H1 (cell line): ENCODE measurements at regions not wholly inside any gene's neighbourhood (a gene's known extent, or its start where the extent isn't known, plus 50 kb on each side); places are given as distances from the start of the nearest gene placed in this dataset.

Source experiments
- CTCF ChIA-PET: fragments of 300-600 bp; sonication (Branson Sonifier 250); formaldehyde crosslinking; loops from one replicate; lab custom pipeline; 2021; ENCODE audit not compliant: partially characterized antibody; lab: Charles Lee
- POLR2A ChIA-PET: fragments of 300-600 bp; sonication (Branson Sonifier 250); formaldehyde crosslinking; loops from one replicate; lab custom pipeline; 2021; ENCODE audit warnings: inconsistent platforms; ENCODE audit not compliant: partially characterized antibody; lab: Charles Lee
- DNase-seq, 2 experiments: peaks; one replicate each; pipeline versions ENCODE4 v3.0.0 to v3.0.0-alpha.2; 2010 to 2022; ENCODE audit warnings: low spot score in 2 of 2, low read depth in 1 of 2, mixed read lengths in 1 of 2
- FAIRE-seq: peaks from 2 replicates; lab custom pipeline; 2011; peaks lifted over from hg19 to GRCh38; lab: Jason Lieb, UNC
- H2AFZ ChIP-seq: 2 replicates; pipeline ENCODE4 v1.8.1; 2012; ENCODE audit warnings: low read length, inconsistent platforms
- H2AK5ac ChIP-seq: 2 replicates; pipeline ENCODE4 v1.6.1; 2013; ENCODE audit warnings: low read depth, low read length
- H2BK120ac ChIP-seq: replicated peaks from 2 replicates; pipeline ENCODE3; 2013; ENCODE audit warnings: low read depth, low read length, inconsistent platforms
- H2BK12ac ChIP-seq: 2 replicates; pipeline ENCODE4 v1.6.1; 2013; ENCODE audit warnings: low read depth, low read length
- H2BK15ac ChIP-seq: 2 replicates; pipeline ENCODE4 v1.6.1; 2013; ENCODE audit warnings: low read length
- H2BK20ac ChIP-seq: 2 replicates; pipeline ENCODE4 v1.6.1; 2013; ENCODE audit warnings: low read length
- H2BK5ac ChIP-seq: 2 replicates; pipeline ENCODE4 v1.6.1; 2013; ENCODE audit warnings: low read depth, low read length
- H3K14ac ChIP-seq: 2 replicates; pipeline ENCODE4 v1.6.1; 2013; ENCODE audit warnings: inconsistent platforms; ENCODE audit not compliant: insufficient read length
- H3K18ac ChIP-seq: 2 replicates; pipeline ENCODE4 v1.6.1; 2013; ENCODE audit warnings: low read length; ENCODE audit errors: extremely low read depth
- H3K23ac ChIP-seq: 2 replicates; pipeline ENCODE4 v1.6.1; 2013; ENCODE audit warnings: inconsistent platforms; ENCODE audit not compliant: insufficient read length
- H3K23me2 ChIP-seq: 2 replicates; pipeline ENCODE4 v1.6.1; 2013; ENCODE audit warnings: low read depth, low read length
- H3K27ac ChIP-seq: 2 replicates; pipeline ENCODE4 v1.6.1; 2011; ENCODE audit warnings: low read depth, low read length, inconsistent platforms
- H3K27me3 ChIP-seq, 4 experiments: replicated peaks in 1 of 4; 1 replicate in 1 of 4; 2 replicates in 3 of 4; pipeline versions ENCODE4 v1.6.1 to v1.8.1; 2011 to 2013; ENCODE audit warnings: low read length in 3 of 4, mild to moderate bottlenecking in 3 of 4, inconsistent platforms in 2 of 4, mixed read lengths in 2 of 4, moderate library complexity in 1 of 4; ENCODE audit not compliant: control insufficient read depth in 3 of 4, insufficient read depth in 3 of 4; ENCODE audit errors: extremely low read depth in 1 of 4
- H3K36me3 ChIP-seq, 4 experiments: 2 replicates each; pipeline versions ENCODE4 v1.6.1 to v1.8.1; 2011 to 2013; ENCODE audit warnings: mild to moderate bottlenecking in 4 of 4, low read length in 3 of 4, moderate library complexity in 2 of 4, control low read depth in 1 of 4, inconsistent platforms in 1 of 4; ENCODE audit not compliant: insufficient read depth in 4 of 4, control insufficient read depth in 2 of 4
- H3K4ac ChIP-seq: replicated peaks from 2 replicates; pipeline ENCODE3; 2013; ENCODE audit warnings: low read length, low read depth, mixed read lengths, inconsistent platforms; ENCODE audit not compliant: insufficient read length
- H3K4me1 ChIP-seq, 4 experiments: replicated peaks in 1 of 4; 1 replicate in 1 of 4; 2 replicates in 3 of 4; pipeline versions ENCODE4 v1.6.1 to v1.8.1; 2011 to 2013; ENCODE audit warnings: low read length in 3 of 4, inconsistent platforms in 2 of 4, mixed read lengths in 1 of 4; ENCODE audit not compliant: insufficient read depth in 4 of 4, control insufficient read depth in 3 of 4
- H3K4me2 ChIP-seq, 2 experiments: 2 replicates each; pipeline versions ENCODE4 v1.6.1 to v1.8.1; 2011 to 2013; ENCODE audit warnings: low read depth in 2 of 2, low read length in 2 of 2, control low read depth in 1 of 2, inconsistent platforms in 1 of 2, mild to moderate bottlenecking in 1 of 2; ENCODE audit not compliant: insufficient read depth in 1 of 2
- H3K4me3 ChIP-seq, 4 experiments: fragments of 200-600, 300-600 bp in 1 of 4; sonication (generic), shearing (Covaris generic), sonication (Bioruptor Twin) in 1 of 4; 2 replicates each; pipeline versions ENCODE4 v1.5.1 to v1.8.1; 2011 to 2016; ENCODE audit warnings: low read length in 4 of 4, low read depth in 3 of 4, control low read depth in 2 of 4, inconsistent platforms in 2 of 4, mild to moderate bottlenecking in 2 of 4, mixed read lengths in 1 of 4, moderate library complexity in 1 of 4; ENCODE audit not compliant: insufficient read depth in 2 of 4; ENCODE audit errors: extremely low read depth in 1 of 4
- H3K56ac ChIP-seq: replicated peaks from 2 replicates; pipeline ENCODE3; 2013; ENCODE audit warnings: low read depth, mild to moderate bottlenecking, mixed read lengths, low read length, inconsistent platforms; ENCODE audit not compliant: insufficient read length
- H3K79me1 ChIP-seq: 2 replicates; pipeline ENCODE4 v1.6.1; 2013; ENCODE audit warnings: low read depth, low read length, control low read depth
- H3K79me2 ChIP-seq, 2 experiments: 2 replicates each; pipeline versions ENCODE4 v1.6.1 to v1.8.1; 2012 to 2013; ENCODE audit warnings: low read length in 2 of 2, mild to moderate bottlenecking in 2 of 2, inconsistent platforms in 1 of 2; ENCODE audit not compliant: insufficient read depth in 2 of 2, control insufficient read depth in 1 of 2
- H3K9ac ChIP-seq, 4 experiments: replicated peaks in 1 of 4; 1 replicate in 1 of 4; 2 replicates in 3 of 4; pipeline versions ENCODE4 v1.6.1 to v1.8.1; 2011 to 2013; ENCODE audit warnings: low read depth in 3 of 4, low read length in 3 of 4, control low read depth in 2 of 4, mild to moderate bottlenecking in 2 of 4, moderate library complexity in 2 of 4, inconsistent platforms in 1 of 4; ENCODE audit errors: extremely low read depth in 1 of 4
- H3K9me3 ChIP-seq, 2 experiments: 2 replicates each; pipeline versions ENCODE4 v1.6.1 to v1.8.1; 2012 to 2013; ENCODE audit warnings: mild to moderate bottlenecking in 2 of 2, moderate library complexity in 2 of 2, control low read depth in 1 of 2, inconsistent platforms in 1 of 2, low read depth in 1 of 2, low read length in 1 of 2, mixed read lengths in 1 of 2; ENCODE audit not compliant: insufficient read depth in 2 of 2
- H4K20me1 ChIP-seq, 2 experiments: replicated peaks in 1 of 2; 2 replicates each; pipeline versions ENCODE3 to v1.8.1; 2011 to 2013; ENCODE audit warnings: inconsistent platforms in 2 of 2, low read length in 2 of 2, mild to moderate bottlenecking in 1 of 2; ENCODE audit not compliant: insufficient read depth in 2 of 2, control insufficient read depth in 1 of 2
- H4K5ac ChIP-seq: 2 replicates; pipeline ENCODE4 v1.6.1; 2013; ENCODE audit warnings: low read length, low read depth, mixed read lengths, inconsistent platforms; ENCODE audit not compliant: insufficient read length
- H4K8ac ChIP-seq: 2 replicates; pipeline ENCODE4 v1.8.0; 2013; ENCODE audit warnings: mild to moderate bottlenecking, moderate library complexity, low read length, inconsistent platforms; ENCODE audit not compliant: insufficient read depth; ENCODE audit errors: extremely low read depth
- H4K91ac ChIP-seq: replicated peaks from 2 replicates; pipeline ENCODE3; 2013; ENCODE audit warnings: low read length, mixed read lengths, inconsistent platforms; ENCODE audit not compliant: insufficient read length
- CBX5 ChIP-seq: fragments of 300-800, 300-1000 bp; sonication (generic); IDR thresholded peaks from 2 replicates; pipeline ENCODE4 v1.7.1; 2016; ENCODE audit warnings: antibody characterized with exemption, low read length, low read depth
- CREB1 ChIP-seq: IDR thresholded peaks from 2 replicates; pipeline ENCODE4 v1.6.1; 2012; ENCODE audit warnings: inconsistent platforms
- EGR1 ChIP-seq: IDR thresholded peaks from 2 replicates; pipeline ENCODE4 v1.6.1; 2011; ENCODE audit warnings: low read depth, low read length, borderline replicate concordance
- EP300 ChIP-seq, 2 experiments: IDR thresholded peaks; 1 replicate in 1 of 2; 2 replicates in 1 of 2; pipeline ENCODE4 v1.6.1; 2011 to 2012; ENCODE audit warnings: low read depth in 2 of 2, low read length in 2 of 2, mild to moderate bottlenecking in 2 of 2, borderline replicate concordance in 1 of 2, inconsistent platforms in 1 of 2, moderate library complexity in 1 of 2
- JUN ChIP-seq: IDR thresholded peaks from 2 replicates; pipeline ENCODE4 v1.6.1; 2011; ENCODE audit warnings: low read depth, mild to moderate bottlenecking, improper control_type of control experiment, low read length
- KDM1A ChIP-seq: fragments of 200-600, 300-600 bp; sonication (generic); IDR thresholded peaks from 2 replicates; pipeline ENCODE4 v1.7.1; 2016; ENCODE audit warnings: mild to moderate bottlenecking, low read length, borderline replicate concordance
- MAFK ChIP-seq: IDR thresholded peaks from 2 replicates; pipeline ENCODE4 v1.6.1; 2012; ENCODE audit warnings: low read depth, mild to moderate bottlenecking, improper control_type of control experiment, low read length
- RNF2 ChIP-seq: fragments of 200-900, 300-1000 bp; sonication (generic); IDR thresholded peaks from 2 replicates; pipeline ENCODE4 v1.7.1; 2016; ENCODE audit warnings: borderline replicate concordance, low read depth, mild to moderate bottlenecking, antibody characterized with exemption, low read length; ENCODE audit not compliant: poor library complexity, severe bottlenecking; ENCODE audit errors: missing control alignments
- SIN3A ChIP-seq, 2 experiments: IDR thresholded peaks in 1 of 2; conservative IDR thresholded peaks in 1 of 2; 2 replicates each; pipeline ENCODE4 v1.6.1; 2011 to 2012; ENCODE audit warnings: low read length in 2 of 2, improper control_type of control experiment in 1 of 2, low read depth in 1 of 2, mild to moderate bottlenecking in 1 of 2
- SUZ12 ChIP-seq: fragments of 200-600 bp; sonication (generic); IDR thresholded peaks from 2 replicates; pipeline ENCODE4 v1.6.1; 2012; ENCODE audit warnings: mild to moderate bottlenecking, inconsistent platforms, low read length, moderate library complexity, mixed read lengths
- TBP ChIP-seq: IDR thresholded peaks from 2 replicates; pipeline ENCODE4 v1.6.1; 2011; ENCODE audit warnings: low read depth, low read length, improper control_type of control experiment
- WGBS, 2 experiments: shearing (Covaris generic) in 1 of 2; methylation state at CpG; one replicate each; pipeline versions ENCODE4 v1.1.6 to v1.1.7; 2013 to 2015; ENCODE audit warnings: low lambda C conversion rate in 2 of 2, mixed read lengths in 2 of 2, inconsistent platforms in 1 of 2, low coverage in 1 of 2, missing lambda C conversion rate in 1 of 2; ENCODE audit not compliant: insufficient replicate concordance in 2 of 2, insufficient coverage in 1 of 2, insufficient read length in 1 of 2; ENCODE audit errors: extremely low coverage in 1 of 2, missing lambda C conversion rate in 1 of 2; 5-methylcytosine and 5-hydroxymethylcytosine counted together
- TF ChIP-seq, protein P1 (sequence below): IDR thresholded peaks from 2 replicates; pipeline ENCODE4 v1.6.1; 2011; ENCODE audit warnings: low read length, improper control_type of control experiment
- TF ChIP-seq, protein P2 (sequence below): IDR thresholded peaks from 2 replicates; pipeline ENCODE4 v1.6.1; 2012; ENCODE audit warnings: inconsistent platforms

DNA sequence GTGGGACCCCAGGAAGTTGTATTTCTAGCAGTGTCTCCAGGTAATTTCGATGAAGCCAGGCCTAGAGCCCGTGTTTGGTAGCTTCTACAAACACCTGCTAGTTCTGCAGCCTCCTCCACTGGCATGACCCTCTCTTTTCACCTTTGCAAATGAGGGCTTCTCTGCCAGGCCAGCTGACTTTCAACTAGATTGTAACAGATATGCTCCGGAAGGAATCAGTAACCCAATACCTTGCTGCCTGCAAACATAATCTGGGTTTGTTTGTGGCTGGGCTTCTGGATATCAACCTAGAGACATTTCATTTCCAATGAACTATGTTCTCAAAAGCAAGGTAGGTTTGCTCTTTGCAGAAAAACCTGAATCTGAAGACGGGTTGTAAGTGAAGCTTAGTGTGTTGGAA is 354.8 kb downstream of the DMRT2 start:
- no peak overlapping the region for H4K8ac ChIP-seq
- no peaks in the 10 kb centered on the region for H3K79me2 ChIP-seq
- H2BK12ac ChIP-seq: no peak overlapping the region
- H3K56ac ChIP-seq: no peak overlapping the region
- H3K4ac ChIP-seq: no peak overlapping the region
- no peak overlapping the region for H2BK120ac ChIP-seq
- POLR2A ChIA-PET: no interaction called here
- no peak overlapping the region for H3K4me3 ChIP-seq
- no peak overlapping the region for H2BK15ac ChIP-seq
- no peak overlapping the region for H3K14ac ChIP-seq
- H4K5ac ChIP-seq: no peak overlapping the region
- no peaks in the 10 kb centered on the region for H4K20me1 ChIP-seq
- H3K27me3 ChIP-seq: no peaks in the 10 kb centered on the region
- no peak overlapping the region for H2BK20ac ChIP-seq
- H2BK5ac ChIP-seq: no peak overlapping the region
- no peak overlapping the region for H2AFZ ChIP-seq
- no peaks in the 10 kb centered on the region for H3K79me1 ChIP-seq
- peaks cover 55 to 64% of the 10 kb centered on the region in 2 experiments for H3K9me3 ChIP-seq
- H4K91ac ChIP-seq: no peak overlapping the region
- no peak overlapping the region for H2AK5ac ChIP-seq
- H3K27ac ChIP-seq: no peak overlapping the region
- H3K4me1 ChIP-seq: no peaks in the 10 kb centered on the region
- no peak for DNase-seq
- H3K4me2 ChIP-seq: no peak overlapping the region
- no peaks in the 10 kb centered on the region for H3K23me2 ChIP-seq
- no peak overlapping the region for H3K9ac ChIP-seq
- CTCF ChIA-PET: no interaction called here
- FAIRE-seq: no peak
- H3K23ac ChIP-seq: no peak overlapping the region
- H3K36me3 ChIP-seq: no peaks in the 10 kb centered on the region; a peak in 1 of 8 replicates
- WGBS, 2 experiments: 89% methylated on average over 4 of the region's 4 CpGs; no CpG with 5 or more reads in 1 of the 2 experiments
- no peak overlapping the region for H3K18ac ChIP-seq
- TF ChIP-seq JUN (no peak), SUZ12 (no peak), KDM1A (no peak), EP300 (IDR thresholded peaks at IDR 0.05; ENCODE audit: borderline replicate concordance in 1 of 2, low read depth in 2 of 2, low read length in 2 of 2) (no peak), EGR1 (no peak), MAFK (no peak), SIN3A (conservative IDR thresholded peaks at IDR 0.05 in 1 of 2, IDR thresholded peaks at IDR 0.05 in 1 of 2; ENCODE audit: low read depth in 1 of 2, low read length in 2 of 2) (no peak), CBX5 (no peak), CREB1 (no peak), TBP (no peak), RNF2 (no peak)
- TF ChIP-seq, protein P1, sequence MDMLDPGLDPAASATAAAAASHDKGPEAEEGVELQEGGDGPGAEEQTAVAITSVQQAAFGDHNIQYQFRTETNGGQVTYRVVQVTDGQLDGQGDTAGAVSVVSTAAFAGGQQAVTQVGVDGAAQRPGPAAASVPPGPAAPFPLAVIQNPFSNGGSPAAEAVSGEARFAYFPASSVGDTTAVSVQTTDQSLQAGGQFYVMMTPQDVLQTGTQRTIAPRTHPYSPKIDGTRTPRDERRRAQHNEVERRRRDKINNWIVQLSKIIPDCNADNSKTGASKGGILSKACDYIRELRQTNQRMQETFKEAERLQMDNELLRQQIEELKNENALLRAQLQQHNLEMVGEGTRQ: no peak
- TF ChIP-seq, protein P2, sequence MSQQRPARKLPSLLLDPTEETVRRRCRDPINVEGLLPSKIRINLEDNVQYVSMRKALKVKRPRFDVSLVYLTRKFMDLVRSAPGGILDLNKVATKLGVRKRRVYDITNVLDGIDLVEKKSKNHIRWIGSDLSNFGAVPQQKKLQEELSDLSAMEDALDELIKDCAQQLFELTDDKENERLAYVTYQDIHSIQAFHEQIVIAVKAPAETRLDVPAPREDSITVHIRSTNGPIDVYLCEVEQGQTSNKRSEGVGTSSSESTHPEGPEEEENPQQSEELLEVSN: no peak
